H1 (cell line): ENCODE measurements at regions not wholly inside any gene's neighbourhood (a gene's known extent, or its start where the extent isn't known, plus 50 kb on each side); places are given as distances from the start of the nearest gene placed in this dataset.

Experiments used
- BACH1 ChIP-seq: IDR thresholded peaks from 2 replicates; pipeline ENCODE4 v1.6.1; 2012; ENCODE audit warnings: low read length, improper control_type of control experiment
- KDM4A ChIP-seq: IDR thresholded peaks from one replicate; pipeline ENCODE4 v1.7.1; 2012; ENCODE audit warnings: low read depth, mild to moderate bottlenecking, moderate library complexity, low read length, inconsistent platforms; ENCODE audit not compliant: severe bottlenecking
- TAF7 ChIP-seq: optimal IDR thresholded peaks from 2 replicates; pipeline ENCODE3; 2011; ENCODE audit warnings: low read depth, mild to moderate bottlenecking, inconsistent platforms, low read length, moderate library complexity, borderline replicate concordance
- TF ChIP-seq, protein P1 (sequence below): IDR thresholded peaks from 2 replicates; pipeline ENCODE4 v1.6.1; 2012; ENCODE audit warnings: inconsistent platforms
- TF ChIP-seq, protein P2 (sequence below): IDR thresholded peaks from 2 replicates; pipeline ENCODE4 v1.6.1; 2011; ENCODE audit warnings: low read depth, mild to moderate bottlenecking, low read length; ENCODE audit not compliant: insufficient read depth

GRCh38 chr14:27727251-27727770, 1039.3 kb upstream of the FOXG1 start (continued):
- no peak for TF ChIP-seq KDM4A
- TF ChIP-seq BACH1, result no peak
- no peak for TF ChIP-seq TAF7
- TF ChIP-seq, protein P1, sequence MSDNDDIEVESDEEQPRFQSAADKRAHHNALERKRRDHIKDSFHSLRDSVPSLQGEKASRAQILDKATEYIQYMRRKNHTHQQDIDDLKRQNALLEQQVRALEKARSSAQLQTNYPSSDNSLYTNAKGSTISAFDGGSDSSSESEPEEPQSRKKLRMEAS, result no peak
- TF ChIP-seq, protein P2, sequence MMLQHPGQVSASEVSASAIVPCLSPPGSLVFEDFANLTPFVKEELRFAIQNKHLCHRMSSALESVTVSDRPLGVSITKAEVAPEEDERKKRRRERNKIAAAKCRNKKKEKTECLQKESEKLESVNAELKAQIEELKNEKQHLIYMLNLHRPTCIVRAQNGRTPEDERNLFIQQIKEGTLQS, result no peak
